ACC112 (cell line): ENCODE measurements at regions not wholly inside any gene's neighbourhood (a gene's known extent, or its start where the extent isn't known, plus 50 kb on each side); places are given as distances from the start of the nearest gene placed in this dataset.

Experiments used
- H2AFZ ChIP-seq: fragments of 200-600 bp; sonication (generic); one replicate; pipeline ENCODE4 v1.6.0; 2017; ENCODE audit warnings: antibody characterized with exemption, low read length; ENCODE audit not compliant: unreplicated experiment
- H3K27ac ChIP-seq: fragments of 200-600 bp; sonication (generic); 2 replicates; pipeline ENCODE4 v1.5.1; 2014; ENCODE audit warnings: low read depth, mild to moderate bottlenecking, antibody characterized with exemption, low read length, moderate library complexity
- H3K27me3 ChIP-seq: fragments of 200-600 bp; sonication (generic); 2 replicates; pipeline ENCODE4 v1.6.1; 2014; ENCODE audit warnings: mild to moderate bottlenecking, antibody characterized with exemption, low read length, moderate library complexity, mixed read lengths; ENCODE audit not compliant: insufficient read depth
- H3K36me3 ChIP-seq: fragments of 200-600 bp; sonication (generic); 2 replicates; pipeline ENCODE4 v1.6.1; 2016; ENCODE audit warnings: mild to moderate bottlenecking, antibody characterized with exemption, low read length, moderate library complexity, mixed read lengths; ENCODE audit not compliant: insufficient read depth
- H3K4me1 ChIP-seq: fragments of 200-600 bp; sonication (generic); one replicate; pipeline ENCODE4 v1.6.1; 2016; ENCODE audit warnings: low read length, mixed read lengths; ENCODE audit not compliant: insufficient read depth, unreplicated experiment, control insufficient read depth
- H3K4me3 ChIP-seq: fragments of 200-600 bp; sonication (generic); 2 replicates; pipeline ENCODE4 v1.5.1; 2014; ENCODE audit warnings: mild to moderate bottlenecking, low read depth, low read length
- H3K79me2 ChIP-seq: fragments of 200-600 bp; sonication (generic); one replicate; pipeline ENCODE4 v1.6.0; 2016; ENCODE audit warnings: low read length; ENCODE audit not compliant: control insufficient read depth, unreplicated experiment, insufficient read depth

DNA sequence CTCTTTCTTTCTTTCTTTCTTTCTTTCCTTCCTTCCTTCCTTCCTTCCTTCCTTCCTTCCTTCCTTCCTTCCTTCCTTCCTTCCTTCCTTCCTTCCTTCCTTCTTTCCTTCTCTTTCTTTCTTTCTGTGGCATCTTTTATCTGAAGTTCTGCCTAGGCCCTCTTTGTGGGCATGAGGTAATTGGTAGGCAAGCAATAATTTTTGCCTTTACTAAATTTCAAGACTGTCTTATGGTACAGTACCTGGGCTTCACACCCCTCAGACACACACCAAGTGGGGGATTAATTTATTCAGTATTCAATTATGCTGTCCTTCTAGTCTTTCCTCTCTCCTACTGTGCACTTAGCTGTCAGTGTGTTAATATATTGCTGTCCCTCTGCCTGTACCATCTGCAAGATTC is 155.5 kb downstream of the OXSM start:
- H3K27ac ChIP-seq: no peak overlapping the region

DNA sequence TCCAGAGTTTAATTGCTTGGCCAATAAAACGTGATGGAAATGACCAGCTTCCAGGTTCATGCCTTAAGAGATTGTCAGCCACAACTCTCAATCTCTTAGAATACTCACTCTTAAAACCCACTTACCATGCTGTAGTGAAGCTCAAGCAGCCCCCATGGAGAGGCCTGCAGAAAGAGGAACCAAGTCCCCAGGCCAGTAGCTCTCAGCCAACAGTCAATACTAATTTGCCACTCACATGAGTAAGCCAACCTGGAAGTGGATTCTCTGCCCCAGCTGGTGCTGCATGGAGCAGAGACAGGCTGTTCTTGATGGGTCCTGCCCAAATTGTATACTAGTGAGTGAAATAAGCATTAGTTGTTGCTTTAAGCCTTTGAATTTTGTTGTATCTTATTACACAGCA is 155.9 kb downstream of the OXSM start:
- H3K27me3 ChIP-seq: no peaks in the 10 kb centered on the region
- H3K4me3 ChIP-seq: no peak overlapping the region

More for the DNA sequence above, 155.5 kb downstream of the OXSM start:
- Histone ChIP-seq H3K36me3 (no peaks in the 10 kb centered on the region), H3K27me3 (no peaks in the 10 kb centered on the region), H3K79me2 (no peaks in the 10 kb centered on the region), H3K4me1 (no peaks in the 10 kb centered on the region), H2AFZ (no peak overlapping the region), H3K4me3 (no peak overlapping the region)

DNA sequence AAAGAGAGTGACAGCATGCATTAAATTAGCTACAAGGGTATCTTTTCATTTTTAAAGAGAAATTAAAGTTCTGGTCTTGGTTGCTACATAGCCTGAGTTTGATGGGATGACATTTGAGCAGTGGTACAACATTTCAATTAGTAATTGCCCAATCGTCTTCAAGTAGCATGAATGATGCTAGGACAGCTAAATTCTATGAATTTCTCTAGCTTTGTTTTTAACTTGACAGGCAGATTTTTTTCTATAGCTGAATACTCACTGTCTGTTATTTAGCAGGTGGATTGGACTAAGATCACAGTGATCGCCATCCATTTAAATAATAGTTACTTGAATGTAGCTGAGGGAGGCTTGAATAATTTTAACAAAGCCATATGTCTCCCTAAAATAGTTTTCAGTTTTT is 162.2 kb downstream of the OXSM start:
- Histone ChIP-seq H3K4me3 (no peak overlapping the region), H3K4me1 (no peaks in the 10 kb centered on the region), H3K27ac (no peak overlapping the region), H3K27me3 (no peaks in the 10 kb centered on the region), H3K79me2 (no peaks in the 10 kb centered on the region), H2AFZ (no peak overlapping the region), H3K36me3 (no peaks in the 10 kb centered on the region)

More for the DNA sequence above, 155.9 kb downstream of the OXSM start:
- Histone ChIP-seq H3K4me1 (no peaks in the 10 kb centered on the region), H3K36me3 (no peaks in the 10 kb centered on the region), H3K79me2 (no peaks in the 10 kb centered on the region), H2AFZ (no peak overlapping the region), H3K27ac (no peak overlapping the region)

DNA sequence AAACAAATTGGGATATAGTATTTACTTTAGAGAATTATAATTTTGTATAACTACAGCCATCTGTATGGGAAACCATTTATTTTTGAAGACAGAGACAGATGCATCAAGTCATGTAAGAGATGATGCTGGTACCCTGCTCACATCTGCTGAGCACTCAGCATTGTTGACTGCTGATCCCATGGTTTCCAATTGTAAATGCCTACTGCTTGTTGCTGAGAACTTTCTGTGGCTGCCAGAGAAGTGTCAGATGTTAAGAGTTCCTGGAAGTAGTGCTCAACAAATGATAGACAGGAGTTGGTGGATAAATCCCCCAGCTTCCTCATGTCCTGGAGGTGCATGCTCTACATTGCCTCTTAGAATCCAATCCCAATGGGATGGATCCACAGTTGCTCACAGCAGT is 167.1 kb downstream of the OXSM start:
- H3K4me3 ChIP-seq: no peak overlapping the region
- no peaks in the 10 kb centered on the region for H3K27me3 ChIP-seq
- no peaks in the 10 kb centered on the region for H3K79me2 ChIP-seq
- H2AFZ ChIP-seq: no peak overlapping the region
- no peaks in the 10 kb centered on the region for H3K36me3 ChIP-seq
- no peaks in the 10 kb centered on the region for H3K4me1 ChIP-seq
- no peak overlapping the region for H3K27ac ChIP-seq

DNA sequence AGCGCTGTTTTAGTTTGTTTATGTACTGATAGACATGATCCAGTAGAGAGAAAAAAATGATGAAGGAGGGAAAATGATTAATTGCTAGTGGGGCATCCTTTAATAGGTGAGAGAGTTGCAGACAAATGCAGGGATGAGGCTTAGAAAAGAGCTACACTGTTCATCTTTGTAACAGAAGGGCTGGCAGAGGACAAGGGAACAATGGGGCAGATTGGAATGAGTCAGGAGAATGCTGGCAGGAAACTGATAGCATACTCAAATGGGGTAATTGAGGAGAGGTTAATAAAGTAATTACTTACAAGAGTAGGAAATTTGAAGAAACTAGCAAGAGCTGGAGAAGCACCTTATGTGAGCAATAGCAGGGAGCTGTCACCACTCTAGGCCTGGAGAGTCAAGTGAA is 170.9 kb downstream of the OXSM start:
- Histone ChIP-seq H2AFZ (no peak overlapping the region), H3K36me3 (no peaks in the 10 kb centered on the region), H3K4me3 (no peak overlapping the region), H3K27me3 (no peaks in the 10 kb centered on the region), H3K4me1 (no peaks in the 10 kb centered on the region), H3K27ac (no peak overlapping the region), H3K79me2 (no peaks in the 10 kb centered on the region)

DNA sequence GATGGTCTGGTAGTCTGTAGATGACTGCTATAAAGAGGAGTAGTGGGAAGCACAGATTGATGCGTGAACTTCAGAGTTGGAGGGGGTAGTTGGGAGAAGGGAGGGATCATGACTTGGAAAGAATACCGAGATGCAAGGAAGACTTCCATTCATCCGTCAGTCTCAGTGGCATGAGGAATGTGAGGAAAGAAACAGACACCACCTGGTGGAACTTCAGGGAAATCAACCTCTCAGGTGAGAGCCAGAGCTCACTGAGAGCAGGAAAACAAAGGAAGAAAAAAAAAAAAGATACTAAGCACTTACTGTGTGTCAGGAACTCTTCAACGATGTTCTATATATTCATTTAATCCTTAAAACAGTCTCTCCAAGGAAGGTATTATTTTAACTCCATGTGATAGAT is 172.4 kb downstream of the OXSM start:
- H2AFZ ChIP-seq: no peak overlapping the region

DNA sequence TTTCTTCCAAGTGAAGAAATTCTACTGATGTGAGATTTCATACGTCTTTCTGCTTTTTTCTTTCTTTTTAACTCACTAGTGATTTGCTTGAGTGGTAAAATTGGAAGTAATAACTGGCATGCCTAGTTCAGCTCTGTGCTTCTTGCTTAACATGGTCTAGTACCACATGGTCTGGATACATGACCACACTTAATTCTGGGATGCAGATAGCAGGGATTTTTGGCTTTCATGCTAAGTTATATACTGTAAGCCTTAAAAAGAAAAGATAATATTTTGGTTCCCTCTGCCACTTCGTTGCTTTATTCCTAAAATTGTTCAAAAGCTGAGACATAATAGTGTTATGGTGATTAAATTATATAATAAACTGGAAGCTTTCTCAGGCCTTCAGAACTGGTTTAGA is 174.3 kb downstream of the OXSM start:
- no peak overlapping the region for H3K27ac ChIP-seq
- H2AFZ ChIP-seq: no peak overlapping the region
- H3K36me3 ChIP-seq: no peaks in the 10 kb centered on the region
- no peaks in the 10 kb centered on the region for H3K79me2 ChIP-seq
- no peaks in the 10 kb centered on the region for H3K27me3 ChIP-seq
- H3K4me3 ChIP-seq: no peak overlapping the region
- no peaks in the 10 kb centered on the region for H3K4me1 ChIP-seq

More for the DNA sequence above, 172.4 kb downstream of the OXSM start:
- Histone ChIP-seq H3K36me3 (no peaks in the 10 kb centered on the region), H3K79me2 (no peaks in the 10 kb centered on the region), H3K27me3 (no peaks in the 10 kb centered on the region), H3K4me3 (no peak overlapping the region), H3K27ac (no peak overlapping the region), H3K4me1 (no peaks in the 10 kb centered on the region)

DNA sequence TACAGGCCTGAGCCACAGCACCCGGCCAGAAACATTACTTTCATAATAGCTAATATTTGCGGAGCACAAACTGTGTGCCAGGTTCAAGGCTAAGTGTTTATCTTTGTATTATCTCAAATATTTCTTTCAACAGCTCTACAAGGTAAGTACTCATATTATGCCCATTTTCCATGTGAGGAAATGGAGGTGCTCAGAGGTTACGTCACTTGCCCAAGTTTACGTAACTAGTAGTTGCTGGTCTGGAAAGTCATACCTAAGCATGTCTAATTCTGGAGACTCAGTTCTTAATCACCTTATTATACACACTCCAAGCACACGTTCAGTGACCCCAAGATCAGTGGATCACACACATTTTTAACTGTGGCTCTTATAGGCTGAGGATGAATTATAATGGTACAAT is 177.5 kb downstream of the OXSM start:
- no peaks in the 10 kb centered on the region for H3K79me2 ChIP-seq

DNA sequence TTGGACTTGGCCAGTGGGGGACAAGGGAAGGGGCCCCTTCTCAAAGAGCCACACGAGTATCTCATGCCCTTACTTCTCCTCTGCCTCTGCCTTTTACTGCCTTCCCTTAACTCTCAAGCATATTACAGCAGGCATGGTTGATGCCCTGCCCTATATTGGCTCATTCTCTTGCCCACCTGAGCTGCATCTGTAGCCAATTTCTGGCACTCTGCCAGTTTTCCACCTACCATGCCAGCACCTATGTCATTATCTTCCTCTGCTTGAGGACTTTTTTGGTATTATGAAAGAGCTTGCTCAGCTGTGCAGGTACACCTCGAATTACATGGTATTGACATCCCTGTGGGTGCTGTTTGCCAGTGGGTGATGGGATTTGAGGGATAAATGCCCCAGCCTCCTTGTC is 181.8 kb downstream of the OXSM start:
- Histone ChIP-seq H3K4me3 (no peak overlapping the region), H3K36me3 (no peaks in the 10 kb centered on the region), H2AFZ (no peak overlapping the region), H3K27ac (no peak overlapping the region), H3K27me3 (no peaks in the 10 kb centered on the region), H3K4me1 (no peaks in the 10 kb centered on the region), H3K79me2 (no peaks in the 10 kb centered on the region)

More for the DNA sequence above, 177.5 kb downstream of the OXSM start:
- Histone ChIP-seq H3K27me3 (no peaks in the 10 kb centered on the region), H3K4me3 (no peak overlapping the region), H3K4me1 (no peaks in the 10 kb centered on the region), H2AFZ (no peak overlapping the region), H3K27ac (no peak overlapping the region), H3K36me3 (no peaks in the 10 kb centered on the region)

DNA sequence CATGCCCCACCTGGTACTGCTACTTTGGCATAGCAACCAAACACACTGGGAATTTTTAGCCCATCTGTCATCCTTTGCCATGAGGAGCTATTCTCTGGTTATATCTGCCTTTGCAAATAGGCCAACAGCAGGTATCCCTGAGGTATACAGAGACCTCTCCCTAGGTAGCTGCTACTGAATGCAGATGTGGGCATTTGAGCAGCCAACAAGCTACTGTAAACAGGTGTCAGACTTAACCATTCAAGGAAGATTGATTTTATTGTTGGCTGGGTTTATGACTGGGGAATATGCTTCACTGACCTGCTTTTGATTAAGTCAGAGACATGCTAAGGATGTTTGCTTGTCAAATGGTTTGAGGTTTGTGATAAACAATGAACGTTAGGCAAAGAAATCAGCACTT is 183.2 kb downstream of the OXSM start:
- no peaks in the 10 kb centered on the region for H3K79me2 ChIP-seq
- H3K27ac ChIP-seq: no peak overlapping the region
- H3K27me3 ChIP-seq: no peaks in the 10 kb centered on the region
- H3K4me3 ChIP-seq: no peak overlapping the region
- no peaks in the 10 kb centered on the region for H3K36me3 ChIP-seq
- H2AFZ ChIP-seq: no peak overlapping the region
- no peaks in the 10 kb centered on the region for H3K4me1 ChIP-seq

DNA sequence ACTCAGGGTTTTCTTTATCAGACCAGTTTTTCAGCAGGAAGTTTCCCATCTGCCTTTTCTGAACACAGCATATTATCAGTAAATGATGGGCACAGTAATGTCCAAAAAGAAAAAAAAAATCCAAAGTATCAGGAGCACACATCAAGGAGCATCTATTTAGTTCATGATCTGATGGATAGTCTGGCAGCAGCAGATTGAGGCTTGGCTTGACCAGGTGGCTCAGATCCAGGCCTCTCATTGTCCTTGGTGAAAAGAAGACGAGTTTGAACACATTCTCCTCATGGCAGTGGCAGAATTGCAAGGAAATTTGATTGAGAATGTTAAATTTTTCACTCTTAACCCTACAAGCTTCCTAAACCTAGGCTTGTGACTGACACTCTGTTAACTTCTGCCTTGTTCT is 192.9 kb downstream of the OXSM start:
- Histone ChIP-seq H2AFZ (no peak overlapping the region), H3K36me3 (no peaks in the 10 kb centered on the region), H3K27ac (no peak overlapping the region), H3K4me3 (no peak overlapping the region), H3K27me3 (no peaks in the 10 kb centered on the region), H3K79me2 (no peaks in the 10 kb centered on the region), H3K4me1 (no peaks in the 10 kb centered on the region)
